Keratinocyte (primary cell): ENCODE measurements at regions not wholly inside any gene's neighbourhood (a gene's known extent, or its start where the extent isn't known, plus 50 kb on each side); places are given as distances from the start of the nearest gene placed in this dataset.

Experiments
- CTCF ChIP-seq, 3 experiments: IDR thresholded peaks in 1 of 3; conservative IDR thresholded peaks in 1 of 3; optimal IDR thresholded peaks in 1 of 3; 2 replicates in 2 of 3; 3 replicates in 1 of 3; pipeline versions ENCODE3 to v1.5.1; 2011; ENCODE audit warnings: low read length in 3 of 3, mild to moderate bottlenecking in 3 of 3, moderate library complexity in 2 of 3, control low read depth in 1 of 3, inconsistent platforms in 1 of 3; ENCODE audit not compliant: insufficient read depth in 2 of 3; ENCODE audit errors: extremely low read depth in 1 of 3
- EZH2 ChIP-seq: IDR thresholded peaks from one replicate; pipeline ENCODE4 v1.6.1; 2012; ENCODE audit warnings: inconsistent platforms, mild to moderate bottlenecking, low read length, moderate library complexity

- TF ChIP-seq CTCF (optimal IDR thresholded peaks at IDR 0.05 in 1 of 3, IDR thresholded peaks at IDR 0.05 in 1 of 3, conservative IDR thresholded peaks at IDR 0.05 in 1 of 3; ENCODE audit: extremely low read depth in 1 of 3, insufficient read depth in 2 of 3, low read length in 3 of 3) (peak in 1 of 3 experiments; percentile 6), EZH2 (no peak)
Measured at GRCh38 chr4:107379054-107379869, 340.8 kb downstream of the PAPSS1 start.
